Chondrocyte (in vitro differentiated cells): ENCODE measurements at regions not wholly inside any gene's neighbourhood (a gene's known extent, or its start where the extent isn't known, plus 50 kb on each side); places are given as distances from the start of the nearest gene placed in this dataset.
A peak's percentile ranks its signal among the peaks of the same experiment; 100 is the strongest.

Experiments used
- DNase-seq: peaks from one replicate; pipeline ENCODE4 v3.0.0; 2021; ENCODE audit warnings: mixed read lengths, low spot score
- H3K27ac Mint-ChIP-seq: one replicate; pipeline ENCODE4 v1.8.0; 2021; ENCODE audit warnings: mild to moderate bottlenecking, moderate library complexity, mixed read lengths; ENCODE audit not compliant: unreplicated experiment
- H3K27me3 Mint-ChIP-seq: 2 replicates; pipeline ENCODE4 v1.8.0; 2021; ENCODE audit warnings: low read depth, mixed read lengths
- H3K36me3 Mint-ChIP-seq: 2 replicates; pipeline ENCODE4 v1.8.0; 2021; ENCODE audit warnings: low read depth, mixed read lengths
- H3K4me1 Mint-ChIP-seq: 2 replicates; pipeline ENCODE4 v1.8.0; 2021; ENCODE audit warnings: low read depth, mild to moderate bottlenecking, mixed read lengths
- H3K4me3 Mint-ChIP-seq: one replicate; pipeline ENCODE4 v1.8.0; 2021; ENCODE audit warnings: mild to moderate bottlenecking, moderate library complexity, mixed read lengths; ENCODE audit not compliant: unreplicated experiment
- H3K9me3 Mint-ChIP-seq: 2 replicates; pipeline ENCODE4 v1.8.0; 2021; ENCODE audit warnings: low read depth, mixed read lengths
- TF ChIP-seq, protein P1 (sequence below): fragments of 200-600 bp; sonication (generic); IDR thresholded peaks from 2 replicates; pipeline ENCODE4 v1.5.0; 2021; ENCODE audit warnings: antibody characterized with exemption, mild to moderate bottlenecking, moderate library complexity

DNA sequence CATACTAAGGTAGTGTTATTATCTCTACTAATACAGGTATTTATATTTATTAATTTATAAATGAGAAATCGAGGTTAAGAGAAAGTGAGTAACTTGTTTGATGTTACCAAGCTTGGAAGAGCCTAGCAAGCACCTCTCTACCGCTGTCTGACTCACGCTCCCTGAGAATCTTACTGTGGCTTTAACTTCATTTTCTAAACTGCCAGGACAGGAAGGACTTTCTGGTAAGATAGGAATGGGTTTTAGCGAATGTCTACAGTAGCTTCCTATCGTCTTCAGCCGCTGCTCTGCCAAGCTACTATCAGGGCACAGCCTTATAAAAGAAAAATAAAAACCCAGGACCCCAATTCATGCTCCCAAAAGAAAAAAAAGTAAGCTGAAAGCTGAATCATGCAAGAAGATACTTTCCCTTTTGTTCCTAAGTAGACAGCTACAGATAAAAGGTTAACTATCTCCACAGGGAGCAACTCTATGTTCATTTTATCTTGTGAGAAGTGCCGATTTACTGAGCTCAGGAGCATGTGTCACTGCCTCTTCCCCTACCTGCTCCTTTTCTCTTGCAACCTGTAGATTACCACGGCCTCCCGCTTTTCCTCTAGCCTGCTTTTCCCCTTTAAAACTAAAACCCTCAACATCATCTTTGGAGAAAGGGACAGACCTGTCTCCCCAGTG lies 60.2 kb downstream of the THNSL1 start:
- no peaks in the 10 kb centered on the region for H3K9me3 Mint-ChIP-seq
- H3K36me3 Mint-ChIP-seq, result no peaks in the 10 kb centered on the region
- H3K4me1 Mint-ChIP-seq, result peaks cover 28% of the 10 kb centered on the region
- no peak for DNase-seq
- H3K27me3 Mint-ChIP-seq, result no peaks in the 10 kb centered on the region
- TF ChIP-seq, protein P1, sequence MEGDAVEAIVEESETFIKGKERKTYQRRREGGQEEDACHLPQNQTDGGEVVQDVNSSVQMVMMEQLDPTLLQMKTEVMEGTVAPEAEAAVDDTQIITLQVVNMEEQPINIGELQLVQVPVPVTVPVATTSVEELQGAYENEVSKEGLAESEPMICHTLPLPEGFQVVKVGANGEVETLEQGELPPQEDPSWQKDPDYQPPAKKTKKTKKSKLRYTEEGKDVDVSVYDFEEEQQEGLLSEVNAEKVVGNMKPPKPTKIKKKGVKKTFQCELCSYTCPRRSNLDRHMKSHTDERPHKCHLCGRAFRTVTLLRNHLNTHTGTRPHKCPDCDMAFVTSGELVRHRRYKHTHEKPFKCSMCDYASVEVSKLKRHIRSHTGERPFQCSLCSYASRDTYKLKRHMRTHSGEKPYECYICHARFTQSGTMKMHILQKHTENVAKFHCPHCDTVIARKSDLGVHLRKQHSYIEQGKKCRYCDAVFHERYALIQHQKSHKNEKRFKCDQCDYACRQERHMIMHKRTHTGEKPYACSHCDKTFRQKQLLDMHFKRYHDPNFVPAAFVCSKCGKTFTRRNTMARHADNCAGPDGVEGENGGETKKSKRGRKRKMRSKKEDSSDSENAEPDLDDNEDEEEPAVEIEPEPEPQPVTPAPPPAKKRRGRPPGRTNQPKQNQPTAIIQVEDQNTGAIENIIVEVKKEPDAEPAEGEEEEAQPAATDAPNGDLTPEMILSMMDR, result no peak
- no peak overlapping the region for H3K27ac Mint-ChIP-seq
- no peak overlapping the region for H3K4me3 Mint-ChIP-seq

DNA sequence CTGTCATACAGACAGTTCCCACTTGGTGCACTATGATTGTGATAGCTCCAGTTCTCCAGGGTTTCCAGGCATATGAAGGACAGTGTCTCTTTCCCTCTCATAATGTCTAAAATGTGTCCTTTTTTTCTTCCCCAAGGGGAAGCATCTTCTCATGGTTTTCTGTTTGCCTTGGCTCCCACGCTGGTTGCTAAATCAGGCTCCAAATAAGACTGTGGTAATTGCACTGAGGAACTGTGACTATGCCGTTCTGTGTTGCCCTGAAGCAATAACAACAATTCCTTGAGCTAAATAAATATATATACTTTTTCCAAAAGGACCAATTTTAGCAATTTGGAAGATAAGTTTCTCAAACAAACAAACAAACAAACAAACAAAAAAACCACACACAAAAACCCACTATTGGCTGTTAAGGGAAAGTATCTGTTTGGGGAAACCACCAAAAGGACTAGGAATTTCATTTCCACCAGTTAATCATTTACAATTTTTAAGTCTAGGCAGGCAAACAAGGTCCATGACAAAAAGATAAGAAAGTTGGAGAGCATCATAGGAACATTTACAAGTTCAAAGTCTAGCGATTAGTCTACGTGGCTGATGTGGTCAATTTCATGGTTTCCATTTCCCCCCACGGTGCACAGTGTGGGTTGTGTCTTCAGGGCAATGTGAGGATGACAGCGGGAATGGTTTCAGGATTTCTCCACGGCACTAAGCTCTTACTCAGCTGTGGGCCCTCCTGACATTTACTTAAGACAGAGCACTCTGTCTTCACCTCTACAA lies 62.4 kb downstream of the THNSL1 start:
- peaks cover 49% of the 10 kb centered on the region for H3K4me1 Mint-ChIP-seq

DNA sequence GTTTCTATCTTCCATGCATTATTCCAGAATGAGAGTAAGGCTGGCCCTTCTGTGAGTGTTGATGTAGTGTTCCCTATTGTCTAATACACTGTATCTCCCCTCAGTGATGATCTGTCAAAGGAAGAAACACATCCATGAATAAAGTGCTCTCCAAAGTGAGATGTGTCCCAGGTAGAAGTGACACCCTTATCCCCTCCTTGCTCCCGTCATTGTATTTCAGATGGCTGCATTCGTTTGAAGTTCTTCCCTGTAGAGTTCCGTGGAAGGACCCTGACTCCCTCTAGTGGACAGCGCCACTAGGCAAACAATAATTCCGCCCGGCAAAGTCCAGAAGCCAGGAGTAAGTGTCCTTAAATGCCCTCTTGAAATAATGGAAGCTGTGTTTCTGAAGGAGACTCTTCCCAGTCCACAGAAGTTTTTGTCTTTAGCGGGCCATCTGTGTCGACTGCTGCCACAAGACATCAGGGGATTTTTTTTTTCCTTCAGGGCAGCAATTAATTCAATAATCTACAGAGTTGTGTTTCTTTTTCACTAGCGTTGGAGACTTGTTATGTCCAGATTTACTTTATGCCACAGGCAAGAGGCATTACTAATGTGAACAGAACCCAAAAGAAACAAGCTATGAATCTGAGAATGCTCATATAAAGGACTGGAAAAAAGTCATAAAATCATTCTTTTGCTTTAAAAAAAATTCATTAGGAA lies 64.6 kb downstream of the THNSL1 start:
- Mint-ChIP-seq H3K4me3 (peak overlapping the region; percentile 17), H3K36me3 (no peaks in the 10 kb centered on the region), H3K9me3 (no peaks in the 10 kb centered on the region), H3K27me3 (no peaks in the 10 kb centered on the region), H3K27ac (peak overlapping the region; percentile 85), H3K4me1 (peaks cover 60% of the 10 kb centered on the region)
- TF ChIP-seq, protein P1, result peak; percentile 97
- DNase-seq, result no peak

More for the DNA sequence above, 62.4 kb downstream of the THNSL1 start:
- TF ChIP-seq, protein P1, result no peak
- no peaks in the 10 kb centered on the region for H3K36me3 Mint-ChIP-seq
- DNase-seq, result no peak
- no peak overlapping the region for H3K4me3 Mint-ChIP-seq
- H3K27ac Mint-ChIP-seq, result peak overlapping the region; percentile 49
- no peaks in the 10 kb centered on the region for H3K9me3 Mint-ChIP-seq
- no peaks in the 10 kb centered on the region for H3K27me3 Mint-ChIP-seq

DNA sequence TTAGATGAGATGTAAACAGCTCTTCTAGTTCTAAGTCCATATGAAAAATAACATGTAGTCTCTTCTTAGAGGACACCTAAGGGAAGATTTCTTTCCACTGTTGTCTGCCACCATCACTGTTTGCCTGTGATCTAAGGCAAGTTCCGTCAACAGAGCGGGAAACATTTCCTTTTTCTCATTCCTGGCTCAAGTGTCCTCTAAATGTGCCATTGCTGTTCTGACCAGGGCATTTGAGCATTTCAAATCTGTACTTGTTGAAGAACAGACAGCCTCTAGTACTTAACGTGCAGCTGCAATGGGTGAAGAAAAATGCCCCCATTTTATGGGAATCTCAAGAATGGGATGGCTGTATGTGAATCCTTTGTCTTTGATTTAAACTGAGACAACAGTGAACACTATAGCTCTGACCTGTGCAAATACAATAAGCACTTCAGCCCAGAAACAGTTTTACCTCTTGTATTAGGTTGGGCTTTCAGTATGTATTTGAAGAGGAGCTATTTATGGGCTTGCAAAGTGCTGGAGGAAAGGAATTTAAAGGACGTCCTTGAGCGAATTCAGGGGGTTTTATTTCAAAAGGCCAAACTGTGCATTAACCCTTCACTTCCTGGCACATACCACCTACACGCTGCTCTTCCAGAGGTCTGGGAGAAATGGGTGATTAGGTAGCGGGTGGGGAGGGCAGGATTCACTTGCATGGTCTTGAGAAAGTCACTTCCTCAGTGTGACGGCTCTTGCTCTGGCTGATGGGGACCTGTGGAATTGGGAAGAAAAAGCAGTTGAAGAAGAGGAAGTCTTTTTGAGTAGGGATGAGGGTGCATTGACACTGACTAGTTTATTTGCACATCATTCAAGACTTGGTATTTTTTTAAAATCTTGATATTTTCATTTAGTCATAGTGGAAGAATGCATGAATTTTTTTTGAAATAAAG lies 66.1 kb downstream of the THNSL1 start:
- DNase-seq, result no peak
- TF ChIP-seq, protein P1, result no peak
- Mint-ChIP-seq H3K27ac (peak overlapping the region; percentile 85), H3K4me3 (no peak overlapping the region), H3K36me3 (no peaks in the 10 kb centered on the region), H3K27me3 (no peaks in the 10 kb centered on the region), H3K4me1 (peaks cover 60% of the 10 kb centered on the region), H3K9me3 (no peaks in the 10 kb centered on the region)
